Caco-2 (cell line): ENCODE measurements at regions not wholly inside any gene's neighbourhood (a gene's known extent, or its start where the extent isn't known, plus 50 kb on each side); places are given as distances from the start of the nearest gene placed in this dataset.

Experiments
- BruUV-seq: library from RNA; stranded (reverse); fragments of 400-500 nt; replicated peaks from 2 replicates; lab custom pipeline; 2021; lab: Mats Ljungman, UMichigan
- CTCF ChIA-PET: fragments of 300-600 bp; sonication (Branson Sonifier 250); formaldehyde crosslinking; loops from one replicate; lab custom pipeline; 2022; ENCODE audit warnings: antibody characterized with exemption; lab: Charles Lee
- POLR2A ChIA-PET: fragments of 300-600 bp; sonication (Branson Sonifier 250); formaldehyde crosslinking; loops from one replicate; lab custom pipeline; 2022; ENCODE audit warnings: antibody characterized with exemption; lab: Charles Lee
- DNase-seq, 2 experiments: peaks; one replicate each; pipeline versions ENCODE4 v3.0.0 to v3.0.0-alpha.2; 2020 to 2022
- H3K27me3 ChIP-seq: replicated peaks from 2 replicates; pipeline ENCODE4 v1.6.0; 2011; ENCODE audit warnings: low read length; ENCODE audit not compliant: control insufficient read depth, insufficient read depth
- H3K36me3 ChIP-seq: 2 replicates; pipeline ENCODE4 v1.5.1; 2011; ENCODE audit warnings: low read length; ENCODE audit not compliant: control insufficient read depth, insufficient read depth
- H3K4me1 ChIP-seq: fragments of 250-450 bp; sonication (Bioruptor Pico); 2 replicates; pipeline ENCODE4 v1.5.1; 2020; ENCODE audit warnings: mild to moderate bottlenecking
- H3K4me3 ChIP-seq: 2 replicates; pipeline ENCODE4 v1.5.1; 2011; ENCODE audit warnings: low read depth, mild to moderate bottlenecking, control low read depth, low read length
- H3K9me3 ChIP-seq: fragments of 250-450 bp; sonication (Bioruptor Pico); 2 replicates; pipeline ENCODE4 v1.5.1; 2020; ENCODE audit warnings: mild to moderate bottlenecking, moderate library complexity
- H3K27ac Mint-ChIP-seq: one replicate; pipeline ENCODE4 v1.8.0; 2022; ENCODE audit warnings: mixed read lengths; ENCODE audit not compliant: unreplicated experiment
- H3K27me3 Mint-ChIP-seq: one replicate; pipeline ENCODE4 v1.8.0; 2022; ENCODE audit warnings: mixed read lengths; ENCODE audit not compliant: insufficient read depth, unreplicated experiment
- H3K36me3 Mint-ChIP-seq: one replicate; pipeline ENCODE4 v1.8.0; 2022; ENCODE audit warnings: mild to moderate bottlenecking, mixed read lengths; ENCODE audit not compliant: insufficient read depth, unreplicated experiment
- H3K4me1 Mint-ChIP-seq: one replicate; pipeline ENCODE4 v1.8.0; 2022; ENCODE audit warnings: low read depth, mixed read lengths; ENCODE audit not compliant: unreplicated experiment
- H3K4me3 Mint-ChIP-seq: one replicate; pipeline ENCODE4 v1.8.0; 2022; ENCODE audit warnings: mild to moderate bottlenecking, moderate library complexity, mixed read lengths; ENCODE audit not compliant: unreplicated experiment
- H3K9me3 Mint-ChIP-seq: one replicate; pipeline ENCODE4 v1.8.0; 2022; ENCODE audit warnings: mixed read lengths; ENCODE audit not compliant: unreplicated experiment
- CTCF ChIP-seq, 2 experiments: fragments of 200-600 bp in 1 of 2; IDR thresholded peaks; 1 replicate in 1 of 2; 2 replicates in 1 of 2; pipeline versions ENCODE4 v1.5.1 to v1.8.0; 2011 to 2022; ENCODE audit warnings: antibody characterized with exemption in 1 of 2, control low read depth in 1 of 2, inconsistent platforms in 1 of 2, low read depth in 1 of 2, low read length in 1 of 2, mild to moderate bottlenecking in 1 of 2, moderate library complexity in 1 of 2; ENCODE audit not compliant: insufficient read depth in 1 of 2, severe bottlenecking in 1 of 2, unreplicated experiment in 1 of 2
- intact Hi-C: fragments of 100-400 bp; cut with micrococcal nuclease; formaldehyde crosslinking; loops from one replicate; pipeline ENCODE4 v1.10.0; 2022; ENCODE audit not compliant: unreplicated experiment

- Mint-ChIP-seq H3K36me3 (peaks cover 11% of the 10 kb centered on the region), H3K27me3 (no peaks in the 10 kb centered on the region), H3K4me1 (peaks cover 24% of the 10 kb centered on the region), H3K27ac (peak overlapping the region; percentile 79), H3K9me3 (no peaks in the 10 kb centered on the region), H3K4me3 (peak overlapping the region; percentile 88)
- Histone ChIP-seq H3K4me3 (no peak overlapping the region), H3K36me3 (no peaks in the 10 kb centered on the region), H3K9me3 (no peaks in the 10 kb centered on the region), H3K4me1 (no peaks in the 10 kb centered on the region), H3K27me3 (no peaks in the 10 kb centered on the region)
- intact Hi-C loops: loop anchor here (1.0 kb wide), 1 partner anchor 35 kb away; no protein-coding TSS in a partner anchor
- TF ChIP-seq CTCF (IDR thresholded peaks at IDR 0.05; ENCODE audit: insufficient read depth in 1 of 2, low read depth in 1 of 2, low read length in 1 of 2, severe bottlenecking in 1 of 2, unreplicated experiment in 1 of 2): no peak
- BruUV-seq: no TSS peak
- ChIA-PET CTCF (no interaction called here), POLR2A (interaction anchor here (1.0 kb wide), 1 partner anchor 423 kb away, joined by 3 read pairs; the partner anchor contains the start of gene ZSCAN31)
- DNase-seq: no peak
Measured at GRCh38 chr6:28758818-28759235, 165.0 kb downstream of the TRIM27 start.

- no TSS peak for BruUV-seq
- H3K27me3 Mint-ChIP-seq: no peaks in the 10 kb centered on the region
- no peaks in the 10 kb centered on the region for H3K27me3 ChIP-seq
- H3K36me3 Mint-ChIP-seq: no peaks in the 10 kb centered on the region
- H3K9me3 Mint-ChIP-seq: no peaks in the 10 kb centered on the region
- H3K27ac Mint-ChIP-seq: no peak overlapping the region
- H3K4me3 Mint-ChIP-seq: no peak overlapping the region
- no peak for TF ChIP-seq CTCF (IDR thresholded peaks at IDR 0.05; ENCODE audit: insufficient read depth in 1 of 2, low read depth in 1 of 2, low read length in 1 of 2, severe bottlenecking in 1 of 2, unreplicated experiment in 1 of 2)
- peaks cover 18% of the 10 kb centered on the region for H3K4me1 Mint-ChIP-seq
- intact Hi-C loops: no loop called here
- DNase-seq: no peak
- ChIA-PET POLR2A (no interaction called here), CTCF (no interaction called here)
- H3K9me3 ChIP-seq: no peaks in the 10 kb centered on the region
- no peak overlapping the region for H3K4me3 ChIP-seq
- peaks cover 13% of the 10 kb centered on the region for H3K4me1 ChIP-seq
- no peaks in the 10 kb centered on the region for H3K36me3 ChIP-seq
Measured at GRCh38 chr6:28764014-28764723, 159.6 kb downstream of the TRIM27 start.

- H3K27me3 Mint-ChIP-seq: no peaks in the 10 kb centered on the region
- no TSS peak for BruUV-seq
- H3K27ac Mint-ChIP-seq: no peak overlapping the region
- no peak overlapping the region for H3K4me3 Mint-ChIP-seq
- Histone ChIP-seq H3K9me3 (no peaks in the 10 kb centered on the region), H3K27me3 (no peaks in the 10 kb centered on the region), H3K4me3 (no peak overlapping the region), H3K4me1 (peaks cover 13% of the 10 kb centered on the region), H3K36me3 (no peaks in the 10 kb centered on the region)
- CTCF ChIA-PET: no interaction called here
- H3K4me1 Mint-ChIP-seq: peaks cover 17% of the 10 kb centered on the region
- no peak for DNase-seq
- TF ChIP-seq CTCF (IDR thresholded peaks at IDR 0.05; ENCODE audit: insufficient read depth in 1 of 2, low read depth in 1 of 2, low read length in 1 of 2, severe bottlenecking in 1 of 2, unreplicated experiment in 1 of 2): no peak
- POLR2A ChIA-PET: no interaction called here
- no peaks in the 10 kb centered on the region for H3K9me3 Mint-ChIP-seq
- intact Hi-C loops: no loop called here
- H3K36me3 Mint-ChIP-seq: no peaks in the 10 kb centered on the region
Measured at GRCh38 chr6:28764761-28765282, 159.0 kb downstream of the TRIM27 start.
